DMS79 treated with DMSO at 0.1 percent for 48 hours (cell line): ENCODE measurements at regions not wholly inside any gene's neighbourhood (a gene's known extent, or its start where the extent isn't known, plus 50 kb on each side); places are given as distances from the start of the nearest gene placed in this dataset.
"Not testable (repeated sequence)": the region's sequence is repeated elsewhere in the genome, so short reads cannot be mapped to it uniquely, and the experiment has no call there.

Experiments
- DNase-seq: peaks from one replicate; lab custom pipeline; 2025; lab: John Stamatoyannopoulos, UW

DNA sequence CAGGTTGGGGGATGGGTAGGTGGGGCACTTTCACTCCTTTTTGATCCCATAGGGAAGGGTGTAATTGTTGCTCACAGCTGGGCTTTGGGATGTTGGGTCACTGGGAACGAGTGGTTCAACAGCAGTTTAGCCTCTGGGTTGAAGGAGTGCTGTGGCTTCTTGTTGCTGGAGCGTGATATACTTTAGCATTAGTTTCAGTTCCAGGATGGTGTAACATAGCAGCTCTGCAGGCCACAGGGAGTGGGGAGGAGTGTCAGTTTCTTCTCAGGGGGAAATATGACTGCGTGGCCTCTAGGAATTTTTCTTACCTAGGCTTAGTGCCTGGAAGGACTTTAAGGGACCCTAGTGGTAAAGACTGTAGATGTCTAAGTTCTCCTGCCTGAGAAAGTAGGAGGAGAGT is 1105.3 kb upstream of the TMPRSS15 start:
- no peak for DNase-seq

DNA sequence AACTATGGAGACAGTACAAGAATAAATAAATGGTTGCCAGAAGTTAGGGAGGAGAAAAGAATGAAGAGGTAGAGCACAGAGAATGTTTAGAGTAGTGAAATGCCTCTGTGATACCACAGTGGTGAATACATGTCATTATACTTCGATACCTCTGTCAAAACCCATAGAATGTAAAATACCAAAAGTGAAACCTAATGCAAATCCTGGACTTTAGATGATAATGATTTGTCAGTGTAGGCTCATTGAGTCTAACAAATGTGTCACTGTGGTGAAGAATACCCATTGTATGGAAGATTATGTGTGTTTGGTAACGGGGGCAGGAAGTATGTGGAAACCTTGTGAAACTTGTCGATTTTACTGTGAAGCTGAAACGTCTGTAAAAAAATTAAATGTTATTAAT is 1106.5 kb upstream of the TMPRSS15 start:
- no peak for DNase-seq

DNA sequence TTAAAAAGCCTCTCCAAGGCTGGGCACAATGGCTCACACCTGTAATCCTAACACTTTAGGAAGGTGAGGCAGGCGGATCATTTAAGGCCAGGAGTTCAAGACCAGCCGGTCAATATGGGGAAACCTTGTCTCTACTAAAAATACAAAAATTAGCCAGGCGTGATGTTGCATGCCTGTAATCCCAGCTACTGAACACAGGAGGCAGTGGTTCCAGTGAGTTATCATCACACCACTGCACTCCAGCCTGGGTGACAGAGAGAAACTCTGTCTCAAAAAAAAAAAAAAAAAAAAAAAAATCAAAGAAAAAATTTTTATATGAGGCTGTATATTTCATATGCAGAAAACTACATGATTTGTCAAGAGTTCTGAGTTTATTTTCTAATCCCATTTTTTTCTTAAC is 1107.1 kb upstream of the TMPRSS15 start:
- no peak for DNase-seq

DNA sequence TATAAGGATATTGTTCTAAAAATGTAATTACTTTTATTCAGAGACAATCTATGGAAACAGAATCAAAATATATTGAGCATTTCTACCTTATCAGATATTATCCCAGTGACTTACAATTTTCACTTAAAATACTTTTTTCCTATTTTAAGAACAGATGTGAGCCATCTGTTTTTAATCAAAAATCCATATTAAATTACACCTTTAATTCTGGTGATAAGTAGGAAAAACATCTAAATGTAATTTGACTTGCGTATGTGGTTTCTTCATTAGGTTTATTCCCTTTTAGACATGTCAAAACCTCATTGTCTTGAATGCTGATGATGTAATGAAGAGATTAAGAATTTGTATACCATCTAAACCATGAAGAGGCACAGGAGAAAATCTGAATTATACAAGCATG is 1118.8 kb upstream of the TMPRSS15 start:
- no peak for DNase-seq

DNA sequence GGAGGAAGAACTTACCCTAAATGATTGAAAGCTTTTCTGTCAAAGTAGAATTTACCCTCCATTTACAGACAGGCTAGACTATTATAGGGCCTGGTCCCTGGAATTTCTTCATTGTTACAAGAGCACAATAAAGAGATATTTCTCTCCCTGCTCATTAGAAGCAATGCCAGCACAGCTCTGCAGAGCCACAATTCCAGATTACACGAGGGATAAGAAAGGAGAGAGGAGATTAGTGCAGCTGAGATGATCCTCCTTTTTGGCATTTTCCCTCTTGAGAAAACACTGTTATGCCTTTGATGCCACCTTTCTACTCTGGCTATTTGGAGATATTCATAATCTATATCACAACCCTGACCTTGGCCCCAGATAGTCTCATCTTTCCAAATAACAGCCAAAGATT is 1119.5 kb upstream of the TMPRSS15 start:
- no peak for DNase-seq

DNA sequence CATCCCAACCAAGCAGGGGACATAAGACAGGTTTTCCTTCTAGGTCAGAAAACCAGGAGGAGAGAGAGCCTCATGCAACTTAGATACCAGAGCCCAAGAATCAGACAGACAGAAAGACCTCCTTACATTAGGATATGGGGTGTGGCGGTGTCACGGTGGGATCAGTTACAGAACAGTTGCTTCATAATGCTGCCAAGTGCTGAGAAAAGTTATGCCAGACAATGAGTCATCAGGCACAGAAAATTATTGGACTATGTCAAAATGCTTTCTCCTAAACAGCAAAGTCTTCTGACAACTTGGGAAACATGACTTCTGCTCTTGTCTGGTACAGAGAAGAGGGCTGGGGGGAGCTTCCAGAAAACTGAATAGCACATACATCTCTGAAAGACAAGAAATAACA is 1120.2 kb upstream of the TMPRSS15 start:
- DNase-seq: no peak

DNA sequence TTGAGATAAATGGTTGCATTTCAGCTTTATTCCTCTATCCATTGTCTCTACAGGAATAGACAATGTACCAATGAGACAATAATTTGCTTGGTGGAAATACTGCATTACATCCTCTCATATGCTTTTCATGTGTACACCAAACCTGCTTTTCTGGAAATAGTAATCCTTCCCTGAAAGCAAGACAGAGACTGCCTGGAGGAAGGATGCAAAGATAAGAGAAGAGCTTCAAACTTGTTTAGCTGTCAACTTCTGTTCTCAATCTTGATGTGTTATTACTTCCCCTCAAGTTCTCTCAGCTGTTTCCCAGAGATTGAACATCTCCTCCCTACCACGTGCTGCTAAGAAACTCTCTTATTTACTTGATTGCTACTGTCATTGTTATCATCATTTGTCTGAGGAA is 1125.4 kb upstream of the TMPRSS15 start:
- DNase-seq: no peak

DNA sequence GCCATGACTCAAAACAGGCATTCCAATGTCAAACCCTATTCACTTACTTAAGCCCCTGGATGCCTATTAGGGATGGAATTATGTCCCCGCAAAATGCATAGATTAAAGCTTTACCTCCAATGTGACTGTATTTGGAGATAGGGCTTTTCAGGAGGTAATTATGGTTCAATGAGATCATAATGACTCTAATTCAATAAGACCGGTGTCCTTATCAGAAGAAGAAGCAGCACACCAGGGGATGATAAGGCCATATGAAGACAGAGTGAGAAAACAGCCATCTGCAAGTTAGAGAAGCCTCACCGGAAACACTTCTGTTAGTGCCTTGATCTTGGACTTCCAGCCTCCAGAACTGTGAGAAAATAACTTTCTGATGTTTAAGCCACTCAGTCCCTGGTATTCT is 1131.8 kb upstream of the TMPRSS15 start:
- no peak for DNase-seq

DNA sequence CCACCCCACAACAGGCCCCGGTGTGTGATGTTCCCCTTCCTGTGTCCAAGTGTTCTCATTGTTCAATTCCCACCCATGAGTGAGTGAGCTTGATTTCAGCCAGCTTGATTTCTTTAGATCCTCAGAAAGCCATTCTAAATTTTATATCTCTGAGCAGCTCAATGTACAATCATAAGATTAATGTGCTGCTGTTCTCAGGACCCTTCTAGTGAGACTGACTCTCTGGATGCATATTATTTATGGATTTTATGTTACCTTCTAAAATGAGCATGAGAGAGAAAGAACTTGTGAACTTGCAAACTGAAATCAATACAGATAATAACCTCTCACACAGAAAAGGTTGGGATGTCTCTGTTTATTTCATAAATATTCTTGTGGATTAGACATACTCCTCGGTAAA is 1133.5 kb upstream of the TMPRSS15 start:
- DNase-seq: no peak

DNA sequence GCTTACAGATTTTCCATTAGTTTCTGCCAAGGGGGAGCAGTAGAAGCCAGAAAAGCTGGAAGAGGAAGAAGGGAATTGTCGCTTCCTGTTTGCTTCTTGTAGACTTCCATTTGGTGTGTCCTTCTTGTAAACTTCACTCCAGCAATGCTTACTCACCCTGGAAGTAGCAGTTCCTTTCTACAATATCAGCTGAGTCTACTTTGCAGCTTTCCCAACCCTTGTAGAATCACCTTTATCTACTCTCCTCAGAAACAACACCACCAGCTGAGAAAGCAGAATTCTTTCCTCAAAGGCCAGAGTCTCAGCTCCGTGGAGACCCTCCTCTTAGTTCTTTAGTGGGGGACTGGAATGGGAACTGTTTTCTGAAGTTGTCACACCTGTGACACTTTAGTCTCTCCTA is 1136.7 kb upstream of the TMPRSS15 start:
- no peak for DNase-seq

DNA sequence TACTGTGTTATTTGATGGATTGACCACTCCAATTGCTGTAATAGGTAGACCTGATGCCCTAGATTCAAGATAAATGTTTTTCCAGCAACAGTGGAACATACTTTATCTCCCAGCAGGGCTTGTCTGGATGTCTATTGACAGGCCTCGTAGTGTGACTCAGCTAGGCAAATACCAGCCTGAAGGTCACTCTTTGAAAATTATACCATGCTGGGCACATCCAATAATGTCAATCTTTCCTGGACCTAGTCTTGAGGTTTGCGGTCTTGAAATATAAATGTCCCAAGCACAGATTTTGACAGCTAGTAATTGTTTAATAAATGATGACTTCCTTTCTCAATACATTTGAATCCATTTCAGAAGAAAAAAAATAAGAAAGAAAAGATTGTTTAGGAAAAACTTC is 1138.0 kb upstream of the TMPRSS15 start:
- DNase-seq: no peak

DNA sequence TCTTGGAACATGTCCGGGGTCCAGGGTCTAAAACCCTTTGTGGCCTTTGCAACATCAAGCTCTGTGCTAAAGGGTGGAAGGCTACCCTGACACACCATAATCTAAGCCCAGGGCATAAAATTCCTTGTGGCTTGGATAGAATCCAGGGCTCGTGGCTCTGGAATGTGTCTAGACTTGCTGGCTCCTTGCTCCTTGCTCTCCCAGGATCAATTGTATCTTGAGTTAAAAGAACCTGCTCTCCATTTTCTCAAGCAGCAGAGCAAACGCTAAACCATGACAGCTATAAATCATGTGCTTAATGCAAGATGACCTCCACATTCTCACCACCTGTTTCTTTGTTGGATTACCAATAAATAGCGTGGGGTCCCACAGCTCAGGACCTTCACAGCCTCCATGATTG is 1140.9 kb upstream of the TMPRSS15 start:
- not testable (repeated sequence) for DNase-seq

DNA sequence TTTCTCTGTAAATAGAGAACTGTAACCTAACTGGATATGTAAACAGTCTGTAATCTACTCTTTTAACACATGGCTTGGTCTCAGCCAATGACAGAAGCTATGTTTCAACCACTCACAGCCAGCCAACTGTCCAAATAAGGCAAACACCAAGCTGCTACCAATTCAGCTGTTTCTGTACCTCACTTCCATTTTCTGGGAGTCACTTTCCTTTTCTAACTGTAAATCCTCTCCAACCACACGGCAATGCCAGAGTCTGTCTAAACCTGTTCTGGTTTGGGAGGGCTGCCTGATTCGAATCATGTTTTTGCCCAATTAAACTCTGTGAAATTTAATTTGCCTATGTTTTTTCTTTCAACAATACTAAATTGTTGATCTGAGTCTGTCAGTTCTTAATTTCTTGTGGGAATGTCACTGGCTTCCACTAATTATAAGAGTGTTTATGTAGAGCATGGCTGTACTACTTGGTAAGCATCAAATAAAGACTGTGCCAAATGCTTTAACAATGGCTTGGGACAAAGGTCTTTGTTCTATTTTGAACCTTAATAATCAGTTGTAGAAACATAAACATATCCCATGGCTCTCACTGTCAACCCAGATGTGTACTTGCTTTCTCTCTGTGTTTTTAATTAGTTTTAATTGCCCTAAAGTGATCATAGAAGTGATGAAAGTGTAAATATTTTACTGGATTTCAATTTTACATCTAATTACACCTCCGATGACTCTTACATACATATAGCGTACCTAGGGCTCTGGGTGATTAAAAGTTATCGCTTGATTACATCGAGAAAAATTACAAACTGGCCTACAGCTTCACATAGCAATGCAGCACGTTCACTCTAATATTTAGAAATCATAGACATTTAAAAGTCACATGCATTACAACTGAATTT is 1144.6 kb upstream of the TMPRSS15 start:
- no peak for DNase-seq

DNA sequence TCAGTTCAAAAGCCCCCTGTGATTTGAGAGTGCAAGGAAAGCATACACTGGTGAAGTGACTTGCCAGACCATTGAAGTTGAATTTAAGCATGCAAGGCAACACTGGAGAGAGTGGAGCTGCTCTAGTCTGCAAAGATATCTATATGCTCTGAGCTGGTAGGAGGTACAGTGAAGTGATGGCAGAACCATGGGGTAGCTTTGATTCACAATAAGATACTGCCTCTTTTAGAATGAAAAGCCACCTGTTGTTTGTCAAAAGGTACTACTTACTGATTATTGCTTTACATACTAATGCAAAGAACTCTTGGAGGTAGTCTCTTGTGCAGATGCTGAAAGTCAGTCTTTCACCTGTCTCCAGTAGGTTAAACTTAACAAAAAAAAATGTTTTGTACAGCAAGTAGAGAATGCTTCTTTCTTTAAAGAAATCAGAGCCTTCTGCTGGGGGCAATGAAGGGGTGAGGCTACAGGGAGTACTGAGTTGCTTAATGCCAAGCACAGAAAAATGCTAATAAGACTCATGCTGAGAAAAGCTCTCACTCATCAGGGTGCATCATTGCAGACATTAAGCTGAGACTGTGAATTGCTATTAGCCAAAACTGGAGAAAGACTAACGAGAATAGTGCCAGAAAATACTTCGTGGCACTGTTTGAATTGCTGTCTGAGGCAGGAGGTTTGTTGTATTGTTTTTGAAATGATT is 1150.5 kb upstream of the TMPRSS15 start:
- DNase-seq: peak; percentile 75

DNA sequence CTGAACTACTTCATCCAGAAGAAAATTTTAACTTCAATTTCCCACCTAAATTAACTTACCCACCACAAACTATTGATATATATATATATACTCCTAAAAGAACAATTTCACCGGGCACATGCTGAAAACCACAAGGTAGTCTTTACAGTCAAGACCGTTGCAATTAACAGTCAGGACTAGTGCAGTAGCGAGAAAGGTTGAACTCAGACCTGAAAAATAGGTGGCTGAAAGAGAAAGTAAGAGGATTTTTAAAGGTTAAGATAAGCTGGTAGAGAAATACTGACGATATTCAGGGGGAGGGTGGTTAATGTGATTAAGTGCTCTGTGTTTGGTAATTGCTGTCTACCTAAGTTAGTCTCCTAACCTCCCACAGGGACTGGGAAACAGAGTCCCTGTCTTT is 1153.5 kb upstream of the TMPRSS15 start:
- DNase-seq: peak; percentile 60

DNA sequence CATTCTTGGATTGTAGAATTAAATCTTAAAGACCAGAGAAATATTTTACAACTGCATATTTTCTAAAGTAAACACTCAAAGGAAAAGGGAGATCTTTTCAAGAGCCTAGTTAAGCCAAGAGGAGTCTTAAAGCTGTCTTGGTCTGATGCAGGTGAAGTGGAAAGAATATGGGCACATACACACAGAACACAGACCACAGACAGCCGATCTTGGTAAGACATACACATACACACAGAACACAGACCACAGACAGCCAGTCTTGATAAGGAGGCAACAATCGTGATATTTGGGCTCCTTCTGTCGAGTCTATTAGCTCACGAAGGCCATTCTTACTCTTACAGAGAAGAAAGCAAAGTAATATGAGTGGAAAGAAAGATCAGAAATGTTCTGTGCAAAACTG is 1153.9 kb upstream of the TMPRSS15 start:
- peak; percentile 60 for DNase-seq

DNA sequence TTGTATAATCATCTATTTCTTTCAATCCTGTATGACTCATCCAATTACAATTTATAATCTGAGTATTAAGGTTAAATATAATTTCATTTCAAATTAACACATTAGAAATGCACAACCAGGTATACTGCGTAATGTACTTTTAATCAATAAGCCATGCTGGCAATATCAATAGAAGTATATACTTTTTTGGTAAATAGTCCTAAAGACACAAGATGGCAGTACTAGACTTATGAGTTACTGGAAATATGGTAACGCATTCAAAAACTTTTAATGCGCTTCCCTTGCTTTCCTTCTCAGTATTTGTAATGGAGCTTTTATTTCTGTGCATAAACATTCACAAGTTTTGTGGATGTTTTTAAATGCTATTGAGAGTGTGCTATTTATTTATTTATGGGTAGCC is 1162.0 kb upstream of the TMPRSS15 start:
- DNase-seq: no peak

DNA sequence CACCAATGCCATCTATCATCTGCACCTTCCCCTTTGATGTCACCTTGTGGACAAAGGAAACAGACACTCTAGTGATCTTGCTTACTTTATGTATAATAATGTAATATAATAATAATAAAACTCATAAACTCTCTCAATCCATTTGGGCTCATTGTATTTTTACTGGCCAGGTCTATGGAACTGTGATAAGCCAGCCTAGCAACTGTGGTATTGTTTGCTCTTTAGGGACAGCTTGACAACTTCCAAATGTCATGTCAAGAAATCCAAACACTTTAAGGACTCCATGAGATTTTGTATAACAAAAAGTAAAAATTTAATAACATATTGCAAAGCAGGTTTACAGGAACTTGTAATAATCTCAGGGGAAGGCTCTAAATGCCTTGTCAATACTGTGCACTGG is 1163.4 kb upstream of the TMPRSS15 start:
- DNase-seq: no peak

DNA sequence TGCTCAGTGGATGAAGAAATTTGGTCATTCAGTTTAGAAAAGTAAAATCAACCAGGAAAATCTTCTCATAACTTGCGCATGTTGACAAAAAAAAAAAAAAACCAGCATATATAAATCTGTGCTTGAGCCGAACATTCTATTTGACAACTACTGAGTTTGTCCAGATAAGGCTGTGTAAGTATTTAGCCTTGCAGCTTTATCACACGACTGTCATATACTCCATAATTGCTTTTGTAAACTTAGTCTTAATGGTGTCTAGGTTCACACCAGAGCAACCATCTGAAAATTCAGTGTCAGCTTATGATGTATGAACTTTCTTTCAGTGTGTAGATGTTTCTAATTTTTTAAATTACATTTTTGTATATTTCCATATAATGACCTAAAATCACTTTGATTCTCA is 1173.8 kb upstream of the TMPRSS15 start:
- DNase-seq: no peak

DNA sequence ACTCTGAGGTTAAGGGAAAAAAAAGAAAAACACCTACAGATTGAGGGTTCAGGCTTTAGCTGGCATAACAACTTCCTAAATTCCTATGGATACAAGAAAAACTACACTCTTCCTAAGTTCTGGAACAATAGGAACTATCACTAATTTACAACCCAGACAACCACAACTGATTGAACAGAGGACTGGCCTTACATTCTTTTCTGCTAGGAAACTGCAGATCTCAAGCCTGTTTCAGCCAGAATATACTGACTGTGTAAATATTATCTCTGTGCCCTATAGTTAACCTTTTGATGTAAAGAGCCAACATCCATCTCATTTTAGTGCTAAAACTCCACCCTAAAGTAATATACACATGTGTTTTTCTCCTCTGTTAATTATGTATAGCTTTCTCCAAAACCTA is 1186.5 kb upstream of the TMPRSS15 start:
- DNase-seq: no peak

DNA sequence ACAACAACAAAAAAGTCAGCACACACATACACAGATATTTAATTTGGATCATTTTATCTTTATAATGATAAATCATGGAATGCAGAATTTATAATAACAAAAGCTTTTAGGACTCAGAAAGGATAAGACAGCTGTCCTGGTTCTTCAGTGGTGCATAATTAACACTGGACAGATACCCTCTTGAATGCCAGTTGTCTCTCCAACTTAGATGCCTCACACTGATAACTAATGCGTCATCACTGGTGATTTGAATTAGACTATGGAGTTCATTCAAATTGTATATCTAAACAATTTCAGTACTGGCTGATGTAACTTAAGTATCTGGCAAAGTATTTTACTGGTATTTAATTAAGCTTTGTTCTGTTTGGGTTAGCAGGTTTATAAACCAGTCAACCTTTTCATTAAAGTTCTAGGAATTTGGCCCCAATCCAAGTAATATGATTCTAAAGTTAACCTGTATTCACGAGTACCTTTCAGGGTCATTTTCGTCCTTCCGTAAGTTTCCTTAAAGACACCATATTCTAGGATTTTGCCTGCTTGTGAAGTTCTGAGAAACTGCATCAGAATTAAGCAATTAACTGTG is 1199.5 kb upstream of the TMPRSS15 start:
- no peak for DNase-seq

DNA sequence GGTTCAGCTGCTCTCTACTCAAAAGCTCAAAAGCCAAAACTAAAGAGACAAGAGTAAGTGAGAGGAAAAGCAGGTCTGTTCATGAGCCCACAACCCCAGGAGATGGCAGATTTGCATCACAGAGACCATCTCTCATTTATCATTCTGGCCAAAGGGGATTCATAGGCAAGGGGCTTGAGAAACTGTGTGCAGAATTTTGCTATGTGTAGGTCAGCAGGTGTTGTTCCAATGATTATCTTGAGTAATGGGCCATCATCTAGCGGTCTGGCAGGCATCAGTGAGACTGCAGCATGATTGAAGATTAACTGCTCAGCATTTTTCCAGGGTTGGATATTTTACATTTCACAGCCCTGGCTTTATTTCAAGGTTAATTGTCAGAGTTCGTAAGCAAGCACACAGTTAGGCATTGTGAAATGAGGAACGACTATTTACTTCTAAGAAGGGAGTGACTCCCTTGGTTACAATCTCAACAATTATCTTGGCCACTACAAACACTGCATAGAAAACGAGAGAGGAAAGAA is 1204.6 kb upstream of the TMPRSS15 start:
- DNase-seq: no peak

DNA sequence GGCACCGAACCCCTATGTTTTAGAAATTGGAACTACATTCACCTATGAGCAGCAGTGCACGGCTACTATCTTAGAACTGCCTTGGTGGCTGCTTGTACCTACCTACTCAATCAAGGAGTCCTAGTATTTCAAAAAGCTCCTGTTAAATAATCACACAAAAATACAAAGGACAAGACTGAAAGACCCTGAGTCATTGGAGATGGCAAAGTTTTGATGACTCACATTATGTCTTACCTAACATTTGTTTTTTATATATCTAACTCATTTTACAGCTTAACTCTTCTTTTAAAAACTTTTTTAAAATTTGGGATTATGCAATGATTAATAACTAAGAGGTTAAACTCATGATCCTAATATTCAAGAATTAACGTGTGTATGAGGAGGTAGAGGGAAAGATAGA is 1206.0 kb upstream of the TMPRSS15 start:
- DNase-seq: no peak
